NOMO-1 treated with dmso at 0.1 percent for 144 hours (cell line): ENCODE measurements at regions not wholly inside any gene's neighbourhood (a gene's known extent, or its start where the extent isn't known, plus 50 kb on each side); places are given as distances from the start of the nearest gene placed in this dataset.

ENCODE experiments used
- DNase-seq: peaks from one replicate; lab custom pipeline; 2025; ENCODE audit not compliant: unreplicated experiment; lab: John Stamatoyannopoulos, UW

- no peak for DNase-seq
These were observed 64.6 kb downstream of the LINC01488 start for GRCh38 chr11:69545976-69546617.

- no peak for DNase-seq
These were observed 65.4 kb downstream of the LINC01488 start for GRCh38 chr11:69546735-69547370.

GRCh38 chr11:69550846-69551245 lies 69.4 kb downstream of the LINC01488 start:
- DNase-seq = no peak

- no peak for DNase-seq
These were observed 70.5 kb downstream of the LINC01488 start for GRCh38 chr11:69551963-69552362.

- DNase-seq = no peak
These were observed 71.5 kb downstream of the LINC01488 start for GRCh38 chr11:69552951-69553350.

GRCh38 chr11:69553416-69554357 lies 72.2 kb downstream of the LINC01488 start:
- DNase-seq = no peak

- no peak for DNase-seq
These were observed 73.4 kb downstream of the LINC01488 start for GRCh38 chr11:69554849-69555248.

- no peak for DNase-seq
These were observed 75.8 kb downstream of the LINC01488 start for GRCh38 chr11:69557266-69557665.

- no peak for DNase-seq
These were observed 77.1 kb downstream of the LINC01488 start for GRCh38 chr11:69558519-69558941.

GRCh38 chr11:69559181-69559580 lies 77.7 kb downstream of the LINC01488 start:
- DNase-seq = no peak

- no peak for DNase-seq
These were observed 78.8 kb downstream of the LINC01488 start for GRCh38 chr11:69560141-69560790.

- no peak for DNase-seq
These were observed 78.7 kb upstream of the CCND1 start for GRCh38 chr11:69562302-69562701.

GRCh38 chr11:69562816-69563215 lies 78.1 kb upstream of the CCND1 start:
- DNase-seq = no peak

- no peak for DNase-seq
These were observed 77.7 kb upstream of the CCND1 start for GRCh38 chr11:69563306-69563705.

GRCh38 chr11:69563946-69564775 lies 76.8 kb upstream of the CCND1 start:
- no peak for DNase-seq

GRCh38 chr11:69566001-69566400 lies 75.0 kb upstream of the CCND1 start:
- DNase-seq = no peak

- no peak for DNase-seq
These were observed 72.8 kb upstream of the CCND1 start for GRCh38 chr11:69567951-69568808.

- DNase-seq = no peak
These were observed 72.2 kb upstream of the CCND1 start for GRCh38 chr11:69568809-69569097.

GRCh38 chr11:69569306-69570200 lies 71.4 kb upstream of the CCND1 start:
- DNase-seq = no peak
